ENCODE measurements at regions not wholly inside any gene's neighbourhood (a gene's known extent, or its start where the extent isn't known, plus 50 kb on each side); places are given as distances from the start of the nearest gene placed in this dataset.
A peak's percentile ranks its signal among the peaks of the same experiment; 100 is the strongest.

GRCh38 chr3:72310419-72311380 is 525.8 kb upstream of the PROK2 start:
- H3K79me2 ChIP-seq (ENCODE audit: control insufficient read depth in 1 of 2, insufficient read depth in 2 of 2, low read length in 2 of 2): no peaks in the 10 kb centered on the region
- H2BK120ac ChIP-seq (replicated peaks; ENCODE audit: low read depth, low read length): no peak overlapping the region
- H2BK5ac ChIP-seq (ENCODE audit: low read depth, low read length): no peak overlapping the region
- peaks cover 2% of the 10 kb centered on the region; the same call in 1 of the 2 replicates for H3K23me2 ChIP-seq (ENCODE audit: low read depth, low read length)
- H3K23ac ChIP-seq (ENCODE audit: insufficient read length): no peak overlapping the region
- POLR2A ChIA-PET (ENCODE audit: partially characterized antibody): no interaction called here
- H4K20me1 ChIP-seq (replicated peaks in 1 of 2; ENCODE audit: control insufficient read depth in 1 of 2, insufficient read depth in 2 of 2, low read length in 2 of 2): no peaks in the 10 kb centered on the region
- 0 out of 2 replicates have a peak overlapping the region, but pooled peaks have one; percentile 21 for H2BK12ac ChIP-seq (ENCODE audit: low read depth, low read length)
- DNase-seq (ENCODE audit: low read depth in 1 of 2, low spot score in 2 of 2): no peak
- no peak overlapping the region for H2AK5ac ChIP-seq (ENCODE audit: low read depth, low read length)
- H3K9ac ChIP-seq (replicated peaks in 1 of 4; ENCODE audit: extremely low read depth in 1 of 4, low read depth in 3 of 4, low read length in 3 of 4): no peak overlapping the region
- no peak overlapping the region for H3K27ac ChIP-seq (ENCODE audit: low read depth, low read length)
- no peak overlapping the region for H2BK20ac ChIP-seq (ENCODE audit: low read length)
- no peak overlapping the region for H3K4me3 ChIP-seq (ENCODE audit: extremely low read depth in 1 of 4, insufficient read depth in 2 of 4, low read depth in 3 of 4, low read length in 4 of 4)
- no peak overlapping the region for H3K4ac ChIP-seq (replicated peaks; ENCODE audit: insufficient read length, low read depth, low read length)
- H3K27me3 ChIP-seq (replicated peaks in 1 of 4; ENCODE audit: control insufficient read depth in 3 of 4, extremely low read depth in 1 of 4, insufficient read depth in 3 of 4, low read length in 3 of 4): no peaks in the 10 kb centered on the region
- no peak overlapping the region for H3K14ac ChIP-seq (ENCODE audit: insufficient read length)
- H3K9me3 ChIP-seq (ENCODE audit: insufficient read depth in 2 of 2, low read depth in 1 of 2, low read length in 1 of 2): no peaks in the 10 kb centered on the region
- H4K8ac ChIP-seq (ENCODE audit: extremely low read depth, insufficient read depth, low read length): peak overlapping the region; percentile 77; the same call in 1 of the 2 replicates
- CTCF ChIA-PET (ENCODE audit: partially characterized antibody): no interaction called here
- H4K5ac ChIP-seq (ENCODE audit: insufficient read length, low read depth, low read length): no peak overlapping the region
- no peak overlapping the region; the same call in 1 of the 2 replicates for H3K18ac ChIP-seq (ENCODE audit: extremely low read depth, low read length)
- WGBS, 2 experiments (ENCODE audit: extremely low coverage in 1 of 2, insufficient coverage in 1 of 2, insufficient read length in 1 of 2, insufficient replicate concordance in 2 of 2, low coverage in 1 of 2, low lambda C conversion rate in 2 of 2, missing lambda C conversion rate in 1 of 2): 88% methylated on average over 19 of the region's 20 CpGs; no CpG with 5 or more reads in 1 of the 2 experiments
- no peak overlapping the region for H3K56ac ChIP-seq (replicated peaks; ENCODE audit: insufficient read length, low read depth, low read length)
- no peak for FAIRE-seq
- no peaks in the 10 kb centered on the region for H3K79me1 ChIP-seq (ENCODE audit: low read depth, low read length)
- no peak overlapping the region for H3K4me2 ChIP-seq (ENCODE audit: insufficient read depth in 1 of 2, low read depth in 2 of 2, low read length in 2 of 2)
- H4K91ac ChIP-seq (replicated peaks; ENCODE audit: insufficient read length, low read length): no peak overlapping the region
- peaks cover 0 to 2% (median 2%) of the 10 kb centered on the region in 4 experiments; a peak in 2 of 7 replicates for H3K4me1 ChIP-seq (replicated peaks in 1 of 4; ENCODE audit: control insufficient read depth in 3 of 4, insufficient read depth in 4 of 4, low read length in 3 of 4)
- no peaks in the 10 kb centered on the region for H3K36me3 ChIP-seq (ENCODE audit: control insufficient read depth in 2 of 4, insufficient read depth in 4 of 4, low read length in 3 of 4)
- H2AFZ ChIP-seq (ENCODE audit: low read length): 0 out of 2 replicates have a peak overlapping the region, but pooled peaks have one; percentile 46
- no peak overlapping the region for H2BK15ac ChIP-seq (ENCODE audit: low read length)
- TF ChIP-seq KDM4A (IDR thresholded peaks at IDR 0.05; ENCODE audit: low read depth, low read length, severe bottlenecking) (no peak), RAD21 (IDR thresholded peaks at IDR 0.05 in 1 of 2, conservative IDR thresholded peaks at IDR 0.05 in 1 of 2; ENCODE audit: low read depth in 2 of 2, low read length in 2 of 2) (no peak), SIX5 (IDR thresholded peaks at IDR 0.05; ENCODE audit: low read depth, low read length) (no peak), SUZ12 (IDR thresholded peaks at IDR 0.05; ENCODE audit: low read length) (no peak), POU5F1 (IDR thresholded peaks at IDR 0.05; ENCODE audit: low read depth, low read length) (no peak), BRCA1 (IDR thresholded peaks at IDR 0.05; ENCODE audit: low read depth, low read length) (no peak), RBBP5 (IDR thresholded peaks at IDR 0.05; ENCODE audit: borderline replicate concordance, low read depth, low read length) (no peak), RNF2 (IDR thresholded peaks at IDR 0.05; ENCODE audit: borderline replicate concordance, low read depth, low read length, missing control alignments, poor library complexity, severe bottlenecking) (no peak), SP1 (IDR thresholded peaks at IDR 0.05; ENCODE audit: low read depth, low read length) (no peak), KDM5A (IDR thresholded peaks at IDR 0.05; ENCODE audit: low read length) (no peak), EP300 (IDR thresholded peaks at IDR 0.05; ENCODE audit: borderline replicate concordance in 1 of 2, low read depth in 2 of 2, low read length in 2 of 2) (no peak)

All from H1 (cell line).